ENCODE measurements at regions not wholly inside any gene's neighbourhood (a gene's known extent, or its start where the extent isn't known, plus 50 kb on each side); places are given as distances from the start of the nearest gene placed in this dataset.

GRCh38 chr2:201968050-201968449, 65.6 kb upstream of the FZD7 start:
- DNase-seq (ENCODE audit: low read depth in 4 of 4, low spot score in 2 of 4), result no peak

- no peak for DNase-seq (ENCODE audit: low read depth in 4 of 4, low spot score in 2 of 4)
Measured at GRCh38 chr2:201968476-201968875, 65.2 kb upstream of the FZD7 start.

GRCh38 chr2:201969241-201969937, 64.3 kb upstream of the FZD7 start:
- DNase-seq (ENCODE audit: low read depth in 4 of 4, low spot score in 2 of 4), result no peak

GRCh38 chr2:201969938-201970785, 63.5 kb upstream of the FZD7 start:
- DNase-seq (ENCODE audit: low read depth in 4 of 4, low spot score in 2 of 4), result no peak

GRCh38 chr2:201970786-201971108, 62.9 kb upstream of the FZD7 start:
- DNase-seq (ENCODE audit: low read depth in 4 of 4, low spot score in 2 of 4), result no peak

- DNase-seq (ENCODE audit: low read depth in 4 of 4, low spot score in 2 of 4), result no peak
Measured at GRCh38 chr2:201971531-201972228, 62.0 kb upstream of the FZD7 start.

GRCh38 chr2:201972621-201973255, 60.9 kb upstream of the FZD7 start:
- no peak for DNase-seq (ENCODE audit: low read depth in 4 of 4, low spot score in 2 of 4)

GRCh38 chr2:201973305-201973928, 60.2 kb upstream of the FZD7 start:
- no peak for DNase-seq (ENCODE audit: low read depth in 4 of 4, low spot score in 2 of 4)

GRCh38 chr2:201974171-201975100, 59.2 kb upstream of the FZD7 start:
- DNase-seq (ENCODE audit: low read depth in 4 of 4, low spot score in 2 of 4), result no peak

GRCh38 chr2:201975434-201975833, 58.2 kb upstream of the FZD7 start:
- DNase-seq (ENCODE audit: low read depth in 4 of 4, low spot score in 2 of 4), result no peak

- no peak for DNase-seq (ENCODE audit: low read depth in 4 of 4, low spot score in 2 of 4)
Measured at GRCh38 chr2:201975964-201976612, 57.6 kb upstream of the FZD7 start.

GRCh38 chr2:201977651-201978050, 56.0 kb upstream of the FZD7 start:
- no peak for DNase-seq (ENCODE audit: low read depth in 4 of 4, low spot score in 2 of 4)

GRCh38 chr2:201978333-201978732, 55.3 kb upstream of the FZD7 start:
- no peak for DNase-seq (ENCODE audit: low read depth in 4 of 4, low spot score in 2 of 4)

GRCh38 chr2:201978986-201979385, 54.7 kb upstream of the FZD7 start:
- DNase-seq (ENCODE audit: low read depth in 4 of 4, low spot score in 2 of 4), result peak in 2 of 4 donors; percentile 41 to 46

- no peak for DNase-seq (ENCODE audit: low read depth in 4 of 4, low spot score in 2 of 4)
Measured at GRCh38 chr2:201980389-201980821, 53.2 kb upstream of the FZD7 start.

GRCh38 chr2:201980946-201981345, 52.7 kb upstream of the FZD7 start:
- no peak for DNase-seq (ENCODE audit: low read depth in 4 of 4, low spot score in 2 of 4)

- no peak for DNase-seq (ENCODE audit: low read depth in 4 of 4, low spot score in 2 of 4)
Measured at GRCh38 chr2:201983174-201983573, 50.5 kb upstream of the FZD7 start.

GRCh38 chr2:201983800-201984199, 49.9 kb upstream of the FZD7 start:
- DNase-seq (ENCODE audit: low read depth in 4 of 4, low spot score in 2 of 4), result no peak
